ENCODE measurements at regions not wholly inside any gene's neighbourhood (a gene's known extent, or its start where the extent isn't known, plus 50 kb on each side); places are given as distances from the start of the nearest gene placed in this dataset.

GRCh38 chr15:69838338-69838737 lies 259.4 kb downstream of the TLE3 start:
- ATAC-seq: no peak
- H3K27ac ChIP-seq (ENCODE audit: low read length): no peak overlapping the region
- H3K4me3 ChIP-seq (ENCODE audit: low read depth in 2 of 2, low read length in 2 of 2): no peak overlapping the region
- no peak for TF ChIP-seq REST (IDR thresholded peaks at IDR 0.05; ENCODE audit: insufficient read depth in 1 of 2, low read depth in 2 of 2, low read length in 1 of 2)
- no peak for TF ChIP-seq SIN3A (IDR thresholded peaks at IDR 0.05; ENCODE audit: borderline replicate concordance, insufficient read depth, low read depth, low read length)
- TF ChIP-seq CTCF (IDR thresholded peaks at IDR 0.05): no peak
- in situ Hi-C loops (cut with HindIII; ENCODE audit: low pct_unique_long_range_greater_than_20kb, low sequenced_read_pairs) (no loop called here), intact Hi-C loops (cut with micrococcal nuclease; ENCODE audit: unreplicated experiment) (no loop called here)
- no peaks in the 10 kb centered on the region for H3K36me3 ChIP-seq (ENCODE audit: control insufficient read depth, insufficient read depth, low read length)
- no peak for DNase-seq (ENCODE audit: low read depth, low spot score)
- H3K4me1 ChIP-seq (ENCODE audit: control insufficient read depth, insufficient read depth, low read length): no peaks in the 10 kb centered on the region
- ChIA-PET CTCF (no interaction called here), POLR2A (no interaction called here)
- H3K27me3 ChIP-seq (ENCODE audit: control insufficient read depth, insufficient read depth, low read length): no peaks in the 10 kb centered on the region; the same call in 1 of the 2 replicates
- BruUV-seq (replicated peaks): no TSS peak
- no peaks in the 10 kb centered on the region for H3K9me3 ChIP-seq (ENCODE audit: control insufficient read depth, insufficient read depth, low read depth, low read length)

- Histone ChIP-seq H3K4me3 (ENCODE audit: low read depth in 2 of 2, low read length in 2 of 2) (no peak overlapping the region), H3K9me3 (ENCODE audit: control insufficient read depth, insufficient read depth, low read depth, low read length) (no peaks in the 10 kb centered on the region), H3K4me1 (ENCODE audit: control insufficient read depth, insufficient read depth, low read length) (no peaks in the 10 kb centered on the region), H3K27me3 (ENCODE audit: control insufficient read depth, insufficient read depth, low read length) (no peaks in the 10 kb centered on the region; the same call in 1 of the 2 replicates), H3K36me3 (ENCODE audit: control insufficient read depth, insufficient read depth, low read length) (no peaks in the 10 kb centered on the region), H3K27ac (ENCODE audit: low read length) (no peak overlapping the region)
- in situ Hi-C loops (cut with HindIII; ENCODE audit: low pct_unique_long_range_greater_than_20kb, low sequenced_read_pairs): no loop called here
- ATAC-seq (no peak), DNase-seq (ENCODE audit: low read depth, low spot score) (no peak)
- TF ChIP-seq SIN3A (IDR thresholded peaks at IDR 0.05; ENCODE audit: borderline replicate concordance, insufficient read depth, low read depth, low read length): no peak
- TF ChIP-seq CTCF (IDR thresholded peaks at IDR 0.05): no peak
- no peak for TF ChIP-seq TCF7L2 (IDR thresholded peaks at IDR 0.05; ENCODE audit: low read depth, low read length)
- TF ChIP-seq REST (IDR thresholded peaks at IDR 0.05; ENCODE audit: insufficient read depth in 1 of 2, low read depth in 2 of 2, low read length in 1 of 2): no peak
- TF ChIP-seq POLR2AphosphoS5 (IDR thresholded peaks at IDR 0.05; ENCODE audit: low read depth, low read length): no peak
- no TSS peak for BruUV-seq (replicated peaks)
- intact Hi-C loops (cut with micrococcal nuclease; ENCODE audit: unreplicated experiment): no loop called here
- CTCF ChIA-PET: no interaction called here
- POLR2A ChIA-PET: no interaction called here
Observed at GRCh38 chr15:69838994-69839393, 258.7 kb downstream of the TLE3 start.
